BE2C (cell line): ENCODE measurements at regions not wholly inside any gene's neighbourhood (a gene's known extent, or its start where the extent isn't known, plus 50 kb on each side); places are given as distances from the start of the nearest gene placed in this dataset.

Source experiments
- DNase-seq: peaks from one replicate; pipeline ENCODE4 v3.0.0-alpha.2; 2020
- H3K27me3 ChIP-seq: fragments of 250-450 bp; sonication (Bioruptor Pico); 2 replicates; pipeline ENCODE4 v1.5.1; 2020; ENCODE audit warnings: mild to moderate bottlenecking
- H3K36me3 ChIP-seq: fragments of 250-450 bp; sonication (Bioruptor Pico); 2 replicates; pipeline ENCODE4 v1.5.1; 2020; ENCODE audit warnings: mild to moderate bottlenecking
- H3K4me1 ChIP-seq: fragments of 250-450 bp; sonication (Bioruptor Pico); 2 replicates; pipeline ENCODE4 v1.5.1; 2020
- H3K4me3 ChIP-seq: 2 replicates; pipeline ENCODE4 v1.5.1; 2011; ENCODE audit warnings: low read depth, low read length
- H3K9me3 ChIP-seq: fragments of 250-450 bp; sonication (Bioruptor Pico); 2 replicates; pipeline ENCODE4 v1.5.1; 2020
- CTCF ChIP-seq: IDR thresholded peaks from 2 replicates; pipeline ENCODE4 v1.5.1; 2012; ENCODE audit warnings: mild to moderate bottlenecking, low read depth, low read length

- no peak for TF ChIP-seq CTCF
- Histone ChIP-seq H3K4me1 (no peaks in the 10 kb centered on the region), H3K27me3 (no peaks in the 10 kb centered on the region), H3K4me3 (no peak overlapping the region), H3K9me3 (no peaks in the 10 kb centered on the region), H3K36me3 (no peaks in the 10 kb centered on the region)
- DNase-seq: no peak
Measured at GRCh38 chr7:132899-133298, 59.5 kb upstream of the FAM20C start.

DNA sequence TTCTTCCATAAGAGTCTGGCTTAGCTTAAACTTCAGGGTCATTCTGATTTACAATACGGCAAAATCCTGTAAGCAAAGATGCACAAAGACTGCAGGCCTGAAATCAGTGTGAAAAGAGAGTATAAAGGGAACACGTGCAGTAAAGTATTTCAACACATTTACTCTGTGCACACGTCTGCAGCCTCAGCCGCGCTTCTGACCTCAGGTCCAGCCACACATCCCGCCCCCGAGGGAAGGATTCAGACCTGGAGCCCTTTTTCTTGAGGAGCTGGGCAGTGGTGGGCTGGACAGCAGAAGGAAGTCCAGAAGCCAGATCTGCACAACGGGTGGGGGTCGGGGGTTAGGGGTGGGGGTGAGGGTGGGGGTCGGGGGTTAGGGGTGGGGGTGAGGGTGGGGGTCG lies 58.9 kb upstream of the FAM20C start:
- Histone ChIP-seq H3K27me3 (no peaks in the 10 kb centered on the region), H3K9me3 (no peaks in the 10 kb centered on the region), H3K4me1 (no peaks in the 10 kb centered on the region), H3K4me3 (no peak overlapping the region), H3K36me3 (no peaks in the 10 kb centered on the region)
- DNase-seq: no peak
- no peak for TF ChIP-seq CTCF

GRCh38 chr7:134029-134428 lies 58.3 kb upstream of the FAM20C start:
- H3K36me3 ChIP-seq: no peaks in the 10 kb centered on the region
- H3K27me3 ChIP-seq: no peaks in the 10 kb centered on the region
- no peak for TF ChIP-seq CTCF
- H3K9me3 ChIP-seq: no peaks in the 10 kb centered on the region
- DNase-seq: no peak
- H3K4me1 ChIP-seq: no peaks in the 10 kb centered on the region
- H3K4me3 ChIP-seq: no peak overlapping the region

DNA sequence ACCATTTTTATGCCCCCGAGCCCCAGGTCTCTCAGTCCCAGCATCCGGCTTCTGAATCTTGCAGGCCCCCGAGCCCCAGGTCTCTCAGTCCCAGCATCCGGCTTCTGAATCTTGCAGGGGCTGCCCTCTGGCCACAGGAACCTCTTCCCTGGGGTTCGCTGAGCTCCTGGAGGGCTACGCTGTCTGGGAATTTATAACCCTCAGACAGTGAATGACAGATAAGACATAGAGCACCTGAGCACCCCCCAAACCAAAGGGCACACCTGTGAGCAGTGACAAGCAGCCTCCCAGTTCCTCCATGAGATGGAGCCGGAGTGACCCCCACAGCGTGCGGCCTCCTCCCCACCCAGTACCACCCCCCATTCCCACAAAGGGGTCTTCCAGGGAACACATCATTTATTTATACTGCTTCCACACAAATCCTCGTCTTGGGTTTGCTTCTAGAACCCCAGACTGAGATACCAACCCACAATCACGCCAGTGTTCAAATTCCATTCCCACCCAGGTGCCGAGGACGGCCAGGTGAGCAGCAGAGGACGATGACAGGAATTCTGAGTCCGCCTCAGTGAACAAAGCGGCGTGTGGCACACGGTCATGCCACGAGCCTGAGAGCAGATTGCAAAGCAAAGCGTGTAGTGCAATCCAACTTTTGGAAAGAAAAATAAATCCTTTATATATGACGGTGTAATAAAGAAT lies 57.7 kb upstream of the FAM20C start:
- Histone ChIP-seq H3K9me3 (no peaks in the 10 kb centered on the region), H3K27me3 (no peaks in the 10 kb centered on the region), H3K4me1 (no peaks in the 10 kb centered on the region), H3K4me3 (no peak overlapping the region), H3K36me3 (no peaks in the 10 kb centered on the region)
- DNase-seq: no peak
- TF ChIP-seq CTCF: no peak

GRCh38 chr7:135257-135653 lies 57.1 kb upstream of the FAM20C start:
- no peak overlapping the region for H3K4me3 ChIP-seq
- no peaks in the 10 kb centered on the region for H3K9me3 ChIP-seq
- DNase-seq: no peak
- no peaks in the 10 kb centered on the region for H3K4me1 ChIP-seq
- no peak for TF ChIP-seq CTCF
- no peaks in the 10 kb centered on the region for H3K27me3 ChIP-seq
- H3K36me3 ChIP-seq: no peaks in the 10 kb centered on the region

DNA sequence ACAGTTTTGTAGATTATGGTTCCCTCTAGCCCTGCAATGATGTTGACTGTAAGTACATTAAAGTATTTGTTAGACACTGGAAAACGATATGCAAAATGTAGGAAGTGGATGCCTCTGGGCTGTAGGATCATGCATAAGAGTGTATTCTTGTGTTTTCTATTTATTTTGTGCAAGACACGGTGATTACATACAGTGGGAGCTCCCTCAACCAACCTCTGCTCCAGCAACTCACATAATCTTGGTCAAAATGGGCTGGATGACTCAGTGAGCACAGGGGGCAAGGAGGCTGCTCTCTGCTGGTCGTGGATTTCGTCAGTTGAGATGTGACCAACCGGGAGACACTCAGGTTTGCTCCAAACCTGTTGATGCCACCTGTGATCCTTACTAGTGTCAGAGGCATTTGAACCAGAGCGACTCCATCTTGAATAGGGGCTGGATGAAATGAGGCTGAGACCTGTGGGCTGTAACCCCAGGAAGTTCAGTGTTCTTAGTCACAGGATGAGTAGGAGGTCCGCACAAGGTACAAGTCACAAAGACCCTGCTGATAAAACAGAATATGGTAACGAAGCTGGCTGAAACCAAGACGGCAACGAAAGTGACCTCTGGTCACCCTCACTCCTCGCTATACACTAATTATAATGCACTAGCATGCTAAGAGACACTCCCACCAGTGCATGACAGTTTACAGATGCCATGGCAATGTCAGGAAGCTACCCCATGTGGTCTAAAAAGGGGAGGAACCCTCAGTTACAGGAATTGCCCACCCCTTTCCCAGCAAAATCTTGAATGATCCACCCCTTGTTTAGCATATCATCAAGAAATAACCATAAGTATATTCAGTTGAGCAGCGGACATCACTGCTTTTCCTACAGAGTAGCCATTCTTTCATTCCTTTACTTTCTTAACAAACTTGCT lies 56.4 kb upstream of the FAM20C start:
- Histone ChIP-seq H3K4me3 (no peak overlapping the region), H3K27me3 (no peaks in the 10 kb centered on the region), H3K4me1 (no peaks in the 10 kb centered on the region), H3K9me3 (no peaks in the 10 kb centered on the region), H3K36me3 (no peaks in the 10 kb centered on the region)
- DNase-seq: no peak
- TF ChIP-seq CTCF: no peak
